ENCODE measurements at regions not wholly inside any gene's neighbourhood (a gene's known extent, or its start where the extent isn't known, plus 50 kb on each side); places are given as distances from the start of the nearest gene placed in this dataset.

DNA sequence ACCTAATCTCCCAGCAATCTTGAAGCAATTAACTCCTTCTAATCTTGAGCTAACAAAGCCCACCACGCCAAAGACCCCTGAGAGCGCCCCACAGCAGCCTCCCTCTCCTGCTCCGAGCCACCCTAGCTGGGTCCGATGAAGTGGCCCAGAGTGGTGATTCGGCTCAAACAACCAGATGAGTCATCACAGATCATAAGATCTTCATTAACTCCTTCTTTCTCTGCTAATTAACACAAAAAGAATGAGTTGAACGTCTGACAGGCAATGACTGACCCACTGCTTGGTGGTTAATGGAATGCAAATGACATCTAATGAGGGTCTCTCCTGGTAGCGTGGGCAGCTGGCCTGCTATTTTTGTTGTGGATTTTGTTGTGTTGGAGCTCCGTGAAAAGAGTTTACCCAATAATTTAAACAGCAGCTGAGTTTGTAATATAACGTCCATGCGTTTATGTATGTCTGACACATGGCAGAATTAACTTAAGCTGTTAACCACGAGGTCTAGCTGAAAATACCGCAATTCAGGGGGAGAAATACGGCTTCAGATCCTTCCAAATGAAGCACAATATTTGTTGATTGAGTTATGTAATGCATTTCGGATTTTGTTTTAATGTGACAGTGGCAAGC, 161.4 kb downstream of the RAB11FIP2 start:
- TF ChIP-seq FOSL1 (IDR thresholded peaks at IDR 0.05; ENCODE audit: low read depth) (no peak), TCF7L2 (IDR thresholded peaks at IDR 0.05; ENCODE audit: borderline replicate concordance, extremely low read depth, insufficient read depth, insufficient read length) (no peak), ZNF274 (IDR thresholded peaks at IDR 0.05; ENCODE audit: low read depth, low read length) (no peak), MAX (IDR thresholded peaks at IDR 0.05) (no peak), POLR2A (IDR thresholded peaks at IDR 0.05; ENCODE audit: borderline replicate concordance, extremely low read depth, insufficient read depth, insufficient read length) (no peak), EZH2 (IDR thresholded peaks at IDR 0.05) (no peak), SP1 (IDR thresholded peaks at IDR 0.05; ENCODE audit: low read depth) (no peak), EZH2phosphoT487 (IDR thresholded peaks at IDR 0.05; ENCODE audit: borderline replicate concordance) (no peak), ZFX (IDR thresholded peaks at IDR 0.05) (no peak), JUND (IDR thresholded peaks at IDR 0.05) (no peak), REST (IDR thresholded peaks at IDR 0.05; ENCODE audit: low read depth) (no peak), CBX3 (IDR thresholded peaks at IDR 0.05; ENCODE audit: low read depth) (no peak), ATF3 (IDR thresholded peaks at IDR 0.05) (no peak)
- TF ChIP-seq, protein P1, sequence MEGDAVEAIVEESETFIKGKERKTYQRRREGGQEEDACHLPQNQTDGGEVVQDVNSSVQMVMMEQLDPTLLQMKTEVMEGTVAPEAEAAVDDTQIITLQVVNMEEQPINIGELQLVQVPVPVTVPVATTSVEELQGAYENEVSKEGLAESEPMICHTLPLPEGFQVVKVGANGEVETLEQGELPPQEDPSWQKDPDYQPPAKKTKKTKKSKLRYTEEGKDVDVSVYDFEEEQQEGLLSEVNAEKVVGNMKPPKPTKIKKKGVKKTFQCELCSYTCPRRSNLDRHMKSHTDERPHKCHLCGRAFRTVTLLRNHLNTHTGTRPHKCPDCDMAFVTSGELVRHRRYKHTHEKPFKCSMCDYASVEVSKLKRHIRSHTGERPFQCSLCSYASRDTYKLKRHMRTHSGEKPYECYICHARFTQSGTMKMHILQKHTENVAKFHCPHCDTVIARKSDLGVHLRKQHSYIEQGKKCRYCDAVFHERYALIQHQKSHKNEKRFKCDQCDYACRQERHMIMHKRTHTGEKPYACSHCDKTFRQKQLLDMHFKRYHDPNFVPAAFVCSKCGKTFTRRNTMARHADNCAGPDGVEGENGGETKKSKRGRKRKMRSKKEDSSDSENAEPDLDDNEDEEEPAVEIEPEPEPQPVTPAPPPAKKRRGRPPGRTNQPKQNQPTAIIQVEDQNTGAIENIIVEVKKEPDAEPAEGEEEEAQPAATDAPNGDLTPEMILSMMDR (IDR thresholded peaks at IDR 0.05 in 2 of 3, conservative IDR thresholded peaks at IDR 0.05 in 1 of 3; ENCODE audit: borderline replicate concordance in 1 of 3, insufficient read depth in 1 of 3, low read depth in 2 of 3, low read length in 2 of 3), result no peak
